HL-60 (cell line): ENCODE measurements at regions not wholly inside any gene's neighbourhood (a gene's known extent, or its start where the extent isn't known, plus 50 kb on each side); places are given as distances from the start of the nearest gene placed in this dataset.

ENCODE experiments used
- DNase-seq, 2 experiments: peaks; one replicate each; pipeline ENCODE4 v3.0.0-alpha.2; 2010 to 2020; ENCODE audit warnings: low read depth in 1 of 2, low spot score in 1 of 2
- H3K27ac ChIP-seq: fragments of 250-450 bp; sonication (Bioruptor Pico); replicated peaks from 2 replicates; pipeline ENCODE4 v1.5.1; 2020; ENCODE audit warnings: mild to moderate bottlenecking, moderate library complexity
- H3K27me3 ChIP-seq: fragments of 250-450 bp; sonication (Bioruptor Pico); 2 replicates; pipeline ENCODE4 v1.5.1; 2021; ENCODE audit warnings: mild to moderate bottlenecking, moderate library complexity; ENCODE audit not compliant: insufficient read depth, poor library complexity, severe bottlenecking
- H3K4me3 ChIP-seq: replicated peaks from 2 replicates; pipeline ENCODE4 v1.5.1; 2011; ENCODE audit warnings: mild to moderate bottlenecking, control low read depth, low read length; ENCODE audit not compliant: insufficient read depth
- CTCF ChIP-seq: IDR thresholded peaks from one replicate; pipeline ENCODE4 v1.5.1; 2011; ENCODE audit warnings: low read length, control low read depth, inconsistent platforms; ENCODE audit not compliant: insufficient read depth
- GABPA ChIP-seq: IDR thresholded peaks from 2 replicates; pipeline ENCODE4 v1.6.1; 2012; ENCODE audit warnings: low read depth
- POLR2AphosphoS5 ChIP-seq: IDR thresholded peaks from 2 replicates; pipeline ENCODE4 v1.6.1; 2012; ENCODE audit warnings: low read depth
- REST ChIP-seq: IDR thresholded peaks from 2 replicates; pipeline ENCODE4 v1.6.1; 2012; ENCODE audit warnings: low read depth; ENCODE audit not compliant: insufficient replicate concordance
- SPI1 ChIP-seq: IDR thresholded peaks from 2 replicates; pipeline ENCODE4 v1.6.1; 2012; ENCODE audit warnings: low read depth, mild to moderate bottlenecking, borderline replicate concordance

DNA sequence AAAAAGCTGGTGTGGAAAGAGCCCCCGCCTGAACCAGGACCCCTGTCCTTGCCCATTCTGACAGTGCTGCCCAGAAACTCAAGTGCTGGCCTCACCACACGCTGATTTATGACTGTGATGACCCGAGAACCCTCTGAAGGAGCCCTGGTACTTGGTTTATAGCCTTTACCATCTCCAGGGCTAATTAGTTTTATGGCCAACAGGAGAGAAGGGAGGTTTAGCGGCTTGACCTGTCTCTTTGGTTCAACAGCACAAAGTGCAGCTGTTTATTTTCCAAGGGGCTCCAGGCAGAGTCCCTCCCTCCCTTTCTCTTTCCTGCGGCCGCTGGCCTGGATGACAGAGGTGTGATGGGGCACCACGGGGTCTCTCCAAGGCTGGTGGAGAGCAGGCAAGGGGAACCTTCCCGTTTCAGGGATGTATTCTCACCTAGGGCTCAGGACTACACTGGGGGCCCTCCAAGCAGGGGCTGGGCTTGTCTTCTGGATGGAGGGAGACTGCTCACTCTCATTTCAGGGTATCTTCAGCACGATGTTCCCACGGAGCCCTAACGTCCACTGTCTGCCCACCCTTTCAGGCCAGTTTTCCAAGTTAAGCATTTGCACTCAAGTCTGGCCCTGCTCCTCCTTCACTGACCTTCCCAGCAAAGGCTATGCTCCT lies 174.2 kb upstream of the GLI2 start:
- Histone ChIP-seq H3K27ac (no peak overlapping the region), H3K4me3 (no peak overlapping the region), H3K27me3 (no peaks in the 10 kb centered on the region)
- no peak for DNase-seq
- TF ChIP-seq GABPA (no peak), SPI1 (no peak), CTCF (no peak), POLR2AphosphoS5 (no peak)

DNA sequence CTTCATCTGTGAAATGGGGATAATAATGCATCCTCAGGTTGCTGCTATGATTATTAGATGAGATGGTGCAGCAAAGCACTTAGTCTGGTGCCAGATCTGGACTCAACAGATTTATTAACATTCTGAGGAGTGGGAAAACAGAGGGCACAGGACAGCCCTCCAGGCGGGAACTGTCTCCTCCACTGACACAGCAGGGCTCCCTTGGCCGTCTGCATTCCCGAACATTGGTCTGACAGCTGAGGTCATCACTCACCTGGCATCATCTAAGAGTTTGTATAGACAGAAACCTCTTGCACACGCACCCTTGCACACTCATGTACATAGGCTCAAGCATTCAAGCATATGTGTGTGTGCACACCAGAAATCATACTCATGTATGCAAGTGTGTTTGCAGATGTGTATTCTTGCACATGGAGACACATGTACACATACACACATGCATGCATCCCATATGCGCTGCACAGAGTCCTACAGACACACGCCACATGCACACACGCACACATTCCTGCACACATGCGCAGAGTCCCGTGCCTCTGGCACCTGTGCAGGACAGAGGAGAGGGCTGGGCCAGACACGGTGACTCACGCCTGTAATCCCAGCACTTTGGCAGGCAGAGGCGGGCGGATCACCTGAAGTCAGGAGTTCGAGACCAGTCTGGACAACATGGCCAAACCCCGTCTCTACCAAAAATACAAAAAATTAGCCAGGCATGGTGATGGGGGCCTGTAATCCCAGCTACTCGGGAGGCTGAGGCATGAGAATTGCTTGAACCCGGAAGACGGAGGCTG lies 173.3 kb upstream of the GLI2 start:
- no peak for TF ChIP-seq POLR2AphosphoS5
- no peak for TF ChIP-seq SPI1
- no peak for TF ChIP-seq GABPA
- TF ChIP-seq REST: no peak
- TF ChIP-seq CTCF: no peak

DNA sequence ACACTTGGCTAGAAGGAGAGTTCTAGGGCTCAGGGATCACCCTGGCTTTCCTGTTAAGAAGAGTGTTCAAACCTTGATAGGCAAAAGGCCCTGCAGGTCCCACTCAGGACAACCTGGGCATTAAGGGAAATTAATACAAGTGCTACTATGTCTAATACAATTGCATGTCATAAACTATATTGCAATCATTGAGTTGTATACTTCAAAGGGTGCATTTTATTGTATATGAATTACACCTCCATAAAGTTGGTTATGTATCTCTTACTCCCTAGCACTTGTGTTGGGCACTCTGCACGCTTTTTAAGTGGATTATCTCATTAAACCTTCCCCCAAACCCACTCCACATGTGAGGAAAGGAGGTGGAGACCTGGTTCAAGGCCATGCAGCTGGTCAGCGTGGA lies 172.1 kb upstream of the GLI2 start:
- DNase-seq: no peak
- no peak overlapping the region for H3K27ac ChIP-seq

More for the DNA sequence above, 173.3 kb upstream of the GLI2 start:
- H3K4me3 ChIP-seq: no peak overlapping the region
- no peaks in the 10 kb centered on the region for H3K27me3 ChIP-seq
- no peak overlapping the region for H3K27ac ChIP-seq
- DNase-seq: no peak

More for the DNA sequence above, 172.1 kb upstream of the GLI2 start:
- no peaks in the 10 kb centered on the region for H3K27me3 ChIP-seq
- TF ChIP-seq SPI1 (no peak), REST (no peak), GABPA (no peak), POLR2AphosphoS5 (no peak), CTCF (no peak)
- no peak overlapping the region for H3K4me3 ChIP-seq
